SK-N-SH treated with all-trans-retinoic acid at 6 μM for 48 hours (cell line): ENCODE measurements at regions not wholly inside any gene's neighbourhood (a gene's known extent, or its start where the extent isn't known, plus 50 kb on each side); places are given as distances from the start of the nearest gene placed in this dataset.

Experiments used
- ARNTL ChIP-seq: fragments of 450-650 bp; formaldehyde crosslinking; IDR thresholded peaks from 2 replicates; pipeline ENCODE4 v1.5.0; 2020; ENCODE audit warnings: low read depth, mild to moderate bottlenecking, moderate library complexity, borderline replicate concordance
- CSDC2 ChIP-seq: fragments of 250-450 bp; sonication (Bioruptor Pico); IDR thresholded peaks from 2 replicates; pipeline ENCODE4 v1.5.0; 2020; ENCODE audit warnings: mild to moderate bottlenecking, moderate library complexity
- ESRRG ChIP-seq: fragments of 250-450 bp; sonication (Bioruptor Pico); IDR thresholded peaks from 2 replicates; pipeline ENCODE4 v1.6.1; 2021; ENCODE audit warnings: mild to moderate bottlenecking
- OSR1 ChIP-seq: fragments of 250-450 bp; sonication (Bioruptor Pico); IDR thresholded peaks from 2 replicates; pipeline ENCODE4 v1.8.0; 2022; ENCODE audit warnings: moderate library complexity, mild to moderate bottlenecking, inconsistent platforms
- RARB ChIP-seq: fragments of 250-450 bp; sonication (Bioruptor Pico); IDR thresholded peaks from 2 replicates; pipeline ENCODE4 v1.8.0; 2021; ENCODE audit warnings: mild to moderate bottlenecking, moderate library complexity
- TOX ChIP-seq: fragments of 250-450 bp; sonication (Bioruptor Pico); IDR thresholded peaks from 2 replicates; pipeline ENCODE4 v1.8.0; 2021; ENCODE audit warnings: mild to moderate bottlenecking, moderate library complexity, borderline replicate concordance
- ZC3H10 ChIP-seq: fragments of 250-450 bp; sonication (Bioruptor Pico); IDR thresholded peaks from 2 replicates; pipeline ENCODE4 v1.5.1; 2021; ENCODE audit warnings: mild to moderate bottlenecking, moderate library complexity
- ZFP3 ChIP-seq: fragments of 250-450 bp; sonication (Bioruptor Pico); IDR thresholded peaks from 2 replicates; pipeline ENCODE4 v1.5.0; 2020; ENCODE audit warnings: mild to moderate bottlenecking, moderate library complexity
- ZNF8 ChIP-seq: fragments of 450-650 bp; formaldehyde crosslinking; IDR thresholded peaks from 2 replicates; pipeline ENCODE4 v1.5.0; 2020; ENCODE audit warnings: mild to moderate bottlenecking, moderate library complexity
- TF ChIP-seq, protein P1 (sequence below): fragments of 250-450 bp; sonication (Bioruptor Pico); IDR thresholded peaks from 2 replicates; pipeline ENCODE4 v1.5.1; 2020; ENCODE audit warnings: low read depth, mild to moderate bottlenecking, moderate library complexity
- TF ChIP-seq, protein P2 (sequence below): fragments of 250-450 bp; sonication (Bioruptor Pico); IDR thresholded peaks from 2 replicates; pipeline ENCODE4 v1.8.0; 2021; ENCODE audit warnings: low read depth, mild to moderate bottlenecking, moderate library complexity, borderline replicate concordance

- TF ChIP-seq TOX (CRISPR knock-in tag) (no peak), ZC3H10 (no peak), ESRRG (CRISPR knock-in tag) (no peak), ARNTL (no peak), CSDC2 (CRISPR knock-in tag) (no peak), ZNF8 (no peak), ZFP3 (CRISPR knock-in tag) (no peak), OSR1 (CRISPR knock-in tag) (no peak), RARB (CRISPR knock-in tag) (no peak)
- TF ChIP-seq, protein P1, sequence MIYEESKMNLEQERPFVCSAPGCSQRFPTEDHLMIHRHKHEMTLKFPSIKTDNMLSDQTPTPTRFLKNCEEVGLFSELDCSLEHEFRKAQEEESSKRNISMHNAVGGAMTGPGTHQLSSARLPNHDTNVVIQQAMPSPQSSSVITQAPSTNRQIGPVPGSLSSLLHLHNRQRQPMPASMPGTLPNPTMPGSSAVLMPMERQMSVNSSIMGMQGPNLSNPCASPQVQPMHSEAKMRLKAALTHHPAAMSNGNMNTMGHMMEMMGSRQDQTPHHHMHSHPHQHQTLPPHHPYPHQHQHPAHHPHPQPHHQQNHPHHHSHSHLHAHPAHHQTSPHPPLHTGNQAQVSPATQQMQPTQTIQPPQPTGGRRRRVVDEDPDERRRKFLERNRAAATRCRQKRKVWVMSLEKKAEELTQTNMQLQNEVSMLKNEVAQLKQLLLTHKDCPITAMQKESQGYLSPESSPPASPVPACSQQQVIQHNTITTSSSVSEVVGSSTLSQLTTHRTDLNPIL (CRISPR knock-in tag) = no peak
- TF ChIP-seq, protein P2, sequence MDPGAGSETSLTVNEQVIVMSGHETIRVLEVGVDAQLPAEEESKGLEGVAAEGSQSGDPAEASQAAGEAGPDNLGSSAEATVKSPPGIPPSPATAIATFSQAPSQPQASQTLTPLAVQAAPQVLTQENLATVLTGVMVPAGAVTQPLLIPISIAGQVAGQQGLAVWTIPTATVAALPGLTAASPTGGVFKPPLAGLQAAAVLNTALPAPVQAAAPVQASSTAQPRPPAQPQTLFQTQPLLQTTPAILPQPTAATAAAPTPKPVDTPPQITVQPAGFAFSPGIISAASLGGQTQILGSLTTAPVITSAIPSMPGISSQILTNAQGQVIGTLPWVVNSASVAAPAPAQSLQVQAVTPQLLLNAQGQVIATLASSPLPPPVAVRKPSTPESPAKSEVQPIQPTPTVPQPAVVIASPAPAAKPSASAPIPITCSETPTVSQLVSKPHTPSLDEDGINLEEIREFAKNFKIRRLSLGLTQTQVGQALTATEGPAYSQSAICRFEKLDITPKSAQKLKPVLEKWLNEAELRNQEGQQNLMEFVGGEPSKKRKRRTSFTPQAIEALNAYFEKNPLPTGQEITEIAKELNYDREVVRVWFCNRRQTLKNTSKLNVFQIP (CRISPR knock-in tag) = no peak
Measured at GRCh38 chr11:42625757-42626665, 685.8 kb upstream of the API5 start.
